VCaP (cell line): ENCODE measurements at regions not wholly inside any gene's neighbourhood (a gene's known extent, or its start where the extent isn't known, plus 50 kb on each side); places are given as distances from the start of the nearest gene placed in this dataset.

Source experiments
- H3K27ac ChIP-seq: fragments of 450-650 bp; 2 replicates; pipeline ENCODE4 v1.5.1; 2017
- TF ChIP-seq, protein P1 (sequence below): fragments of 450-650 bp; conservative IDR thresholded peaks from 2 replicates; pipeline ENCODE4 v1.5.1; 2017; ENCODE audit warnings: mild to moderate bottlenecking, moderate library complexity

DNA sequence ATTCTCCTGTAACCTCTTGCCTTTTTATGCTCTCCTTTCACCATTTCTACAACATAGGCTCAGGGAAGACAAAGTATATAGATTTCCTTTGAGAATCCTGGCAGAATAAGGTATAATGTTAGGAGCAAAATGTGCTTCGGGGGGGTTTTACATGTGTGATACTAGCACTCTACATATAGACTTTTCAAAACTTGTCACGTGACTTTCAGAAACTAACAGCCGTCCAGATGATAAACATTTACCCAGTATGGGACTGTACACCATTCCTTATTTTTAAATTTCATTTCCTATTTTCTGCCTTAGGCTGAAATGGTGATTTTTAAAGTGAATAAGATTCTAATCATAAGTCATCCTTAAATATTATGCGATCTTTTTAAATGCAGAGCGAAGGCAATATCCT is 420.4 kb upstream of the PITX2 start:
- TF ChIP-seq, protein P1, sequence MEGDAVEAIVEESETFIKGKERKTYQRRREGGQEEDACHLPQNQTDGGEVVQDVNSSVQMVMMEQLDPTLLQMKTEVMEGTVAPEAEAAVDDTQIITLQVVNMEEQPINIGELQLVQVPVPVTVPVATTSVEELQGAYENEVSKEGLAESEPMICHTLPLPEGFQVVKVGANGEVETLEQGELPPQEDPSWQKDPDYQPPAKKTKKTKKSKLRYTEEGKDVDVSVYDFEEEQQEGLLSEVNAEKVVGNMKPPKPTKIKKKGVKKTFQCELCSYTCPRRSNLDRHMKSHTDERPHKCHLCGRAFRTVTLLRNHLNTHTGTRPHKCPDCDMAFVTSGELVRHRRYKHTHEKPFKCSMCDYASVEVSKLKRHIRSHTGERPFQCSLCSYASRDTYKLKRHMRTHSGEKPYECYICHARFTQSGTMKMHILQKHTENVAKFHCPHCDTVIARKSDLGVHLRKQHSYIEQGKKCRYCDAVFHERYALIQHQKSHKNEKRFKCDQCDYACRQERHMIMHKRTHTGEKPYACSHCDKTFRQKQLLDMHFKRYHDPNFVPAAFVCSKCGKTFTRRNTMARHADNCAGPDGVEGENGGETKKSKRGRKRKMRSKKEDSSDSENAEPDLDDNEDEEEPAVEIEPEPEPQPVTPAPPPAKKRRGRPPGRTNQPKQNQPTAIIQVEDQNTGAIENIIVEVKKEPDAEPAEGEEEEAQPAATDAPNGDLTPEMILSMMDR: no peak
- no peak overlapping the region for H3K27ac ChIP-seq

DNA sequence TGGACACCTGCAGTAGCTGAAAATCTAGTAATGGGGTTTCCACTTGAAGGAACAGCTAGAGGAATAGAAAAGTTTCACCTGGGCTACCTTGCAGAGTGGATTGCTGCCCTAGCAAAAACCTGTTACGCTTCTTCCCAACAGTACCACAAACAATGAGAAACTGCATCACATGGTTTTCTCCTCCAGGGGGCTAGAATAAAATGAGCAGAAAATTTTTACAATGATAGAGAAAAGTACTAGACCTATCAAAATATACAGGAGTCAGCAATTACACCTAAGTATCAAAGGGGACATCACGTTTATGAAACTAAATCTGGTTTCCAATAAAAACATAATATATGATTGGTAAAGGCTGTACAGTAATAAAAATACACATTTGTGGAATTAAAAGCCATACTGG is 423.1 kb upstream of the PITX2 start:
- TF ChIP-seq, protein P1: no peak; the same call in 1 of the 2 replicates
- no peak overlapping the region for H3K27ac ChIP-seq

DNA sequence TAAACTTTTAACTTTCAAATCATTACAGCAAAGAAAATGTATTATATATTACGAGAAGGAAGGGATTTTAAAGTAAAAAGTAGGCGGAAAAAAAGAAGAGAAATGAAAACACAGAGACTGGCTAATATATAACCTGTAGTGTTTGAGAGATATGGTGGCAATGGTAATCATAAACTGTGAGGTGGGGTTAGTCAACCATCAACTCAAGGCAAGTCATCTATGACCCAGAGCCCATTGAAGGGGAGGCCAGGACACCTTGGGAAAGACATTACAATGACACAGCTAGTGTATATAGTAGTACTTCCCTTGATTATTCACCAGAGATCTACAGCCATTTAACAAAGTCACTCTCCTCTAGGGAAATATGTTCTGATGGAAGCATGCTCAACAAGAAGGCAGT is 423.9 kb upstream of the PITX2 start:
- TF ChIP-seq, protein P1: no peak
- H3K27ac ChIP-seq: no peak overlapping the region

DNA sequence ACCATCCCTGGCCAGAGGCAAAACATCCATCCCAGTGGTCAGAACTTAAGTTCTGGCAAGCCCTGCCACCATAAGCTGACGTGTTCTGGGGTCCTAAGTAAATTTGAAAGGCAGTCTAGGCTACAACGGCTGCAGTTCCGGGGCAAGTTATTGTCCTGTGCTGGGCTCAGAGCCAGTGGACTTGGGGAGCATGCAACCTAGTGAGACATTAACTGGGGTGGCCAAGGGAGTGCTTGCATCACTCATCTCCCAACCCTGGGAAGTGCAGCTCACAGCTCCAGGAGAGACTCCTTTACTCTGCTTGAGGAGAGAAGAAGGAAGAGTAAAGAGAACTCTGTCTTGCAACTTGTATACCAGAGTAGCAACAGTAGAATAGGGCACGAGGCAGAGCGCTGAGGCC is 425.4 kb upstream of the PITX2 start:
- H3K27ac ChIP-seq: no peak overlapping the region
- TF ChIP-seq, protein P1: no peak

DNA sequence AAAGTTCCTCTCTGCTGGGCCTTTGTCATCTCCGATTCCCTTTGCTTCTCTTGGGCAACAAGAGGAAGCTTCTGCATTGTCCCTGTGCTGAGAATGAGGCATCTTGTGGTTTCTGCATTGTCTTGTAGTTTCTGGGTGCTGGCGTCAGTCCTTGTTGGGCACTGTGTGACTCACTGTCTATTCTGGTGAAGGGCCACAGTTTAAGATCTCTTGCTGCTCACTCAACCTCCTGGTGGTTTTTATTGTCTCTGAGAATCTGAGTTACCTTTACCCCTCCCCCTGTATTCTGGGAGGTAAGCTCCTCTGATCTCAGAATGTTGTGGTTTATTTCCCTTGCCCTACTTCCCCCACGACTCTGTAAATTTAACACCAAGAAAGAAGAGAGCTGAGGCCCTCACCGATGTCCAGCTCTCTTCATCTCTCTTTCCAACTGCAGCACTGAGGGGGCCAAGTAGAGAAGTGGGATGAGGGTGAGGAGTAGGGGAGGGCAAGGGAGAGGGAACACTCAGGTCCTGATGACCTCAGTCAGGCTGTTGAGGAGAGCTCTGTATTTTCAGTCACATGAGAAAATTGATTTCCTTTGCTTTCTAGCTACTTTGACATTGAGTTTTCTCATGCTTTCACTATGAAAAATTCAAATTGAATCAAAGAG is 441.6 kb upstream of the PITX2 start:
- TF ChIP-seq, protein P1: no peak
- no peak overlapping the region for H3K27ac ChIP-seq

DNA sequence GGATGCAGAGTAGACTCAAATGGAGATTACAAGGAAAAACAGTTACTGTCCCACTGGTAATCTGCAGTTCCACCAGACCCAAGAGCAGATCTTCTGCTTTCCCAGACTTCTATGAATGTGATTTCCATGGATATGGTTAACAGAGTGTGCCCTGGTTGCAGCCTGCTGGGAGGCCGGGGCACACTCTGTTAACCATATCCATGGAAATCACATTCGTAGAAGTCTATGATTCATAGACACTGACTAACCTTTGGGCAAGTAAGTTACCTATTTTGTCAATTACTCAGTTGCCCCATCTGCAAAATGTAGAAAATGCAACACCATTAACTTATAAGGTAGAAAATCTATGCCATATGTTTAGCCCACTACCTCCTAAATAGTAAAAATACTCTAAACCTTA is 443.1 kb upstream of the PITX2 start:
- H3K27ac ChIP-seq: no peak overlapping the region
- TF ChIP-seq, protein P1: no peak

DNA sequence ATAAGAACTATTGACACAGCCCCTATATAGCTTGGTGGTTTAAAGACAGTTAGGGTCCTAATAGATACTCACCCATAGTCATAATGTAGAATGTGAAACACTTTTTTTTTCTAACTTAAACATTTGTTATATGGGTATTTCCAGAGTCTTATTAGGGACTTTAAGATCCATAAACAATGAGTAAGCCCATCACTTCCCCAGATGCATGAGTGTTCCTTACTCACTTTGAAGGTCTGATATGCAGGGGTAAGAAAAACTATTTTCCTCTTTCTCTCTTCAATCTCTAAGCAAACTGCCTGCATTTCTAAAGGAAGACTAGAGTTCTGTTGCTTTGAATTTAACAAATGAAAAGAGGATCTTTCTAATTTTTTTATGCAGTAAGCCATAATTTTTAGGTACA is 443.6 kb upstream of the PITX2 start:
- H3K27ac ChIP-seq: no peak overlapping the region
- TF ChIP-seq, protein P1: no peak
